ENCODE measurements at regions not wholly inside any gene's neighbourhood (a gene's known extent, or its start where the extent isn't known, plus 50 kb on each side); places are given as distances from the start of the nearest gene placed in this dataset.

- Mint-ChIP-seq H3K4me3 (no peak overlapping the region), H3K27ac (no peak overlapping the region), H3K27me3 (peaks cover 0 to 13% of the 10 kb centered on the region in 2 donors), H3K36me3 (no peaks in the 10 kb centered on the region), H3K4me1 (no peaks in the 10 kb centered on the region), H3K9me3 (no peaks in the 10 kb centered on the region)
- Histone ChIP-seq H3K27ac (ENCODE audit: low read length) (no peak overlapping the region), H3K27me3 (replicated peaks in 1 of 2; ENCODE audit: control insufficient read depth in 2 of 2, extremely low read depth in 1 of 2, insufficient read depth in 2 of 2, low read length in 1 of 2) (no peaks in the 10 kb centered on the region), H3K4me3 (ENCODE audit: control insufficient read depth in 1 of 2, extremely low read depth in 1 of 2, low read length in 1 of 2) (no peak overlapping the region), H3K9me3 (no peaks in the 10 kb centered on the region), H3K36me3 (ENCODE audit: control insufficient read depth in 2 of 2, extremely low read depth in 1 of 2, insufficient read depth in 1 of 2, low read length in 1 of 2) (no peaks in the 10 kb centered on the region), H3K4me1 (ENCODE audit: control insufficient read depth in 1 of 2, extremely low read depth in 1 of 2, insufficient read depth in 2 of 2, low read length in 2 of 2) (no peaks in the 10 kb centered on the region)
- ChIA-PET POLR2A (no interaction called here), CTCF (interaction anchor here in 1 of 2 donors (0.5 kb wide), 1 partner anchor 688 kb away, joined by 4 read pairs; no protein-coding TSS in a partner anchor)
- 71% methylated on average over 1 of the region's 7 CpGs for WGBS (ENCODE audit: insufficient coverage)
- ATAC-seq (replicated peaks in 1 of 4) (no peak), DNase-seq (no peak)
Measured at GRCh38 chrX:68920561-68920960, 91.7 kb downstream of the EFNB1 start.

GRCh38 chrX:68919707-68920106 is 90.9 kb downstream of the EFNB1 start:
- H3K27me3 Mint-ChIP-seq, result peaks cover 0 to 14% of the 10 kb centered on the region in 2 donors

GRCh38 chrX:68918202-68918601 is 89.4 kb downstream of the EFNB1 start:
- DNase-seq, result no peak
- Mint-ChIP-seq H3K27me3 (peaks cover 2 to 15% of the 10 kb centered on the region in 2 donors), H3K4me3 (no peak overlapping the region), H3K27ac (no peak overlapping the region), H3K9me3 (no peaks in the 10 kb centered on the region), H3K4me1 (no peaks in the 10 kb centered on the region), H3K36me3 (no peaks in the 10 kb centered on the region)
- WGBS (ENCODE audit: insufficient coverage), result no CpG with 5 or more reads among the region's 2 CpGs
- no peaks in the 10 kb centered on the region for H3K4me1 ChIP-seq (ENCODE audit: control insufficient read depth in 1 of 2, extremely low read depth in 1 of 2, insufficient read depth in 2 of 2, low read length in 2 of 2)
- no peak overlapping the region for H3K4me3 ChIP-seq (ENCODE audit: control insufficient read depth in 1 of 2, extremely low read depth in 1 of 2, low read length in 1 of 2)
- POLR2A ChIA-PET, result no interaction called here
- no peaks in the 10 kb centered on the region for H3K36me3 ChIP-seq (ENCODE audit: control insufficient read depth in 2 of 2, extremely low read depth in 1 of 2, insufficient read depth in 1 of 2, low read length in 1 of 2)
- H3K27ac ChIP-seq (ENCODE audit: low read length), result no peak overlapping the region
- H3K27me3 ChIP-seq (replicated peaks in 1 of 2; ENCODE audit: control insufficient read depth in 2 of 2, extremely low read depth in 1 of 2, insufficient read depth in 2 of 2, low read length in 1 of 2), result no peaks in the 10 kb centered on the region
- no peaks in the 10 kb centered on the region for H3K9me3 ChIP-seq
- CTCF ChIA-PET, result no interaction called here
- no peak for ATAC-seq (replicated peaks in 1 of 4)

More at GRCh38 chrX:68919707-68920106, 90.9 kb downstream of the EFNB1 start:
- no peaks in the 10 kb centered on the region for H3K9me3 ChIP-seq
- H3K36me3 ChIP-seq (ENCODE audit: control insufficient read depth in 2 of 2, extremely low read depth in 1 of 2, insufficient read depth in 1 of 2, low read length in 1 of 2), result no peaks in the 10 kb centered on the region
- ChIA-PET POLR2A (no interaction called here), CTCF (no interaction called here)
- no peaks in the 10 kb centered on the region for H3K27me3 ChIP-seq (replicated peaks in 1 of 2; ENCODE audit: control insufficient read depth in 2 of 2, extremely low read depth in 1 of 2, insufficient read depth in 2 of 2, low read length in 1 of 2)
- DNase-seq (no peak), ATAC-seq (replicated peaks in 1 of 4) (no peak)
- H3K4me1 Mint-ChIP-seq, result no peaks in the 10 kb centered on the region
- H3K4me3 ChIP-seq (ENCODE audit: control insufficient read depth in 1 of 2, extremely low read depth in 1 of 2, low read length in 1 of 2), result no peak overlapping the region
- no peak overlapping the region for H3K4me3 Mint-ChIP-seq
- no peak overlapping the region for H3K27ac Mint-ChIP-seq
- no peaks in the 10 kb centered on the region for H3K36me3 Mint-ChIP-seq
- no peak overlapping the region for H3K27ac ChIP-seq (ENCODE audit: low read length)
- no peaks in the 10 kb centered on the region for H3K4me1 ChIP-seq (ENCODE audit: control insufficient read depth in 1 of 2, extremely low read depth in 1 of 2, insufficient read depth in 2 of 2, low read length in 2 of 2)
- no peaks in the 10 kb centered on the region for H3K9me3 Mint-ChIP-seq

GRCh38 chrX:68917799-68918198 is 89.0 kb downstream of the EFNB1 start:
- Mint-ChIP-seq H3K9me3 (no peaks in the 10 kb centered on the region), H3K4me3 (no peak overlapping the region), H3K27ac (no peak overlapping the region), H3K27me3 (peaks cover 6 to 19% of the 10 kb centered on the region in 2 donors), H3K4me1 (no peaks in the 10 kb centered on the region), H3K36me3 (no peaks in the 10 kb centered on the region)
- ATAC-seq (replicated peaks in 1 of 4) (no peak), DNase-seq (no peak)
- no peak overlapping the region for H3K4me3 ChIP-seq (ENCODE audit: control insufficient read depth in 1 of 2, extremely low read depth in 1 of 2, low read length in 1 of 2)
- CTCF ChIA-PET, result no interaction called here
- no peaks in the 10 kb centered on the region for H3K9me3 ChIP-seq
- H3K27ac ChIP-seq (ENCODE audit: low read length), result no peak overlapping the region
- H3K27me3 ChIP-seq (replicated peaks in 1 of 2; ENCODE audit: control insufficient read depth in 2 of 2, extremely low read depth in 1 of 2, insufficient read depth in 2 of 2, low read length in 1 of 2), result no peaks in the 10 kb centered on the region
- H3K36me3 ChIP-seq (ENCODE audit: control insufficient read depth in 2 of 2, extremely low read depth in 1 of 2, insufficient read depth in 1 of 2, low read length in 1 of 2), result no peaks in the 10 kb centered on the region
- POLR2A ChIA-PET, result no interaction called here
- H3K4me1 ChIP-seq (ENCODE audit: control insufficient read depth in 1 of 2, extremely low read depth in 1 of 2, insufficient read depth in 2 of 2, low read length in 2 of 2), result no peaks in the 10 kb centered on the region

GRCh38 chrX:68916891-68917290 is 88.1 kb downstream of the EFNB1 start:
- H3K36me3 ChIP-seq (ENCODE audit: control insufficient read depth in 2 of 2, extremely low read depth in 1 of 2, insufficient read depth in 1 of 2, low read length in 1 of 2), result no peaks in the 10 kb centered on the region
- WGBS (ENCODE audit: insufficient coverage), result 89% methylated on average over 5 of the region's 8 CpGs
- DNase-seq (no peak), ATAC-seq (replicated peaks in 1 of 4) (no peak)
- H3K4me1 ChIP-seq (ENCODE audit: control insufficient read depth in 1 of 2, extremely low read depth in 1 of 2, insufficient read depth in 2 of 2, low read length in 2 of 2), result no peaks in the 10 kb centered on the region
- H3K9me3 ChIP-seq, result no peaks in the 10 kb centered on the region
- H3K27me3 ChIP-seq (replicated peaks in 1 of 2; ENCODE audit: control insufficient read depth in 2 of 2, extremely low read depth in 1 of 2, insufficient read depth in 2 of 2, low read length in 1 of 2), result peaks cover 0 to 3% of the 10 kb centered on the region in 2 experiments
- Mint-ChIP-seq H3K4me1 (no peaks in the 10 kb centered on the region), H3K27me3 (peaks cover 6 to 25% of the 10 kb centered on the region in 2 donors), H3K36me3 (no peaks in the 10 kb centered on the region), H3K9me3 (no peaks in the 10 kb centered on the region), H3K4me3 (no peak overlapping the region), H3K27ac (no peak overlapping the region)
- POLR2A ChIA-PET, result no interaction called here
- CTCF ChIA-PET, result no interaction called here
- H3K27ac ChIP-seq (ENCODE audit: low read length), result no peak overlapping the region
- H3K4me3 ChIP-seq (ENCODE audit: control insufficient read depth in 1 of 2, extremely low read depth in 1 of 2, low read length in 1 of 2), result no peak overlapping the region

- 80% methylated on average over 1 of the region's 2 CpGs for WGBS (ENCODE audit: insufficient coverage)
- CTCF ChIA-PET, result no interaction called here
- H3K27me3 ChIP-seq (replicated peaks in 1 of 2; ENCODE audit: control insufficient read depth in 2 of 2, extremely low read depth in 1 of 2, insufficient read depth in 2 of 2, low read length in 1 of 2), result peaks cover 0 to 3% of the 10 kb centered on the region in 2 experiments
- POLR2A ChIA-PET, result no interaction called here
- Mint-ChIP-seq H3K9me3 (no peaks in the 10 kb centered on the region), H3K4me1 (no peaks in the 10 kb centered on the region), H3K4me3 (no peak overlapping the region), H3K27ac (no peak overlapping the region), H3K27me3 (peaks cover 6 to 32% of the 10 kb centered on the region in 2 donors), H3K36me3 (no peaks in the 10 kb centered on the region)
- ATAC-seq (replicated peaks in 1 of 4), result no peak
- no peak overlapping the region for H3K27ac ChIP-seq (ENCODE audit: low read length)
- H3K4me1 ChIP-seq (ENCODE audit: control insufficient read depth in 1 of 2, extremely low read depth in 1 of 2, insufficient read depth in 2 of 2, low read length in 2 of 2), result no peaks in the 10 kb centered on the region
- no peaks in the 10 kb centered on the region for H3K9me3 ChIP-seq
- H3K4me3 ChIP-seq (ENCODE audit: control insufficient read depth in 1 of 2, extremely low read depth in 1 of 2, low read length in 1 of 2), result no peak overlapping the region
- no peaks in the 10 kb centered on the region for H3K36me3 ChIP-seq (ENCODE audit: control insufficient read depth in 2 of 2, extremely low read depth in 1 of 2, insufficient read depth in 1 of 2, low read length in 1 of 2)
- DNase-seq, result no peak
Measured at GRCh38 chrX:68915778-68916177, 87.0 kb downstream of the EFNB1 start.

GRCh38 chrX:68914479-68914946 is 85.7 kb downstream of the EFNB1 start:
- Mint-ChIP-seq H3K4me1 (no peaks in the 10 kb centered on the region), H3K27me3 (peaks cover 6 to 38% of the 10 kb centered on the region in 2 donors), H3K36me3 (no peaks in the 10 kb centered on the region), H3K4me3 (no peak overlapping the region), H3K9me3 (no peaks in the 10 kb centered on the region), H3K27ac (no peak overlapping the region)
- no peak for DNase-seq
- WGBS (ENCODE audit: insufficient coverage), result 80% methylated on average over 1 of the region's 8 CpGs
- H3K4me3 ChIP-seq (ENCODE audit: control insufficient read depth in 1 of 2, extremely low read depth in 1 of 2, low read length in 1 of 2), result no peak overlapping the region
- ChIA-PET CTCF (no interaction called here), POLR2A (no interaction called here)
- H3K36me3 ChIP-seq (ENCODE audit: control insufficient read depth in 2 of 2, extremely low read depth in 1 of 2, insufficient read depth in 1 of 2, low read length in 1 of 2), result no peaks in the 10 kb centered on the region
- no peak for ATAC-seq (replicated peaks in 1 of 4)
- H3K9me3 ChIP-seq, result no peaks in the 10 kb centered on the region
- H3K27ac ChIP-seq (ENCODE audit: low read length), result no peak overlapping the region
- H3K4me1 ChIP-seq (ENCODE audit: control insufficient read depth in 1 of 2, extremely low read depth in 1 of 2, insufficient read depth in 2 of 2, low read length in 2 of 2), result no peaks in the 10 kb centered on the region
- peaks cover 0 to 3% of the 10 kb centered on the region in 2 experiments for H3K27me3 ChIP-seq (replicated peaks in 1 of 2; ENCODE audit: control insufficient read depth in 2 of 2, extremely low read depth in 1 of 2, insufficient read depth in 2 of 2, low read length in 1 of 2)

Measured in T-cell (primary cell).